SK-N-SH treated with all-trans-retinoic acid at 6 μM for 48 hours (cell line): ENCODE measurements at regions not wholly inside any gene's neighbourhood (a gene's known extent, or its start where the extent isn't known, plus 50 kb on each side); places are given as distances from the start of the nearest gene placed in this dataset.

ENCODE experiments used
- CSDC2 ChIP-seq: fragments of 250-450 bp; sonication (Bioruptor Pico); IDR thresholded peaks from 2 replicates; pipeline ENCODE4 v1.5.0; 2020; ENCODE audit warnings: mild to moderate bottlenecking, moderate library complexity
- ESRRG ChIP-seq: fragments of 250-450 bp; sonication (Bioruptor Pico); IDR thresholded peaks from 2 replicates; pipeline ENCODE4 v1.6.1; 2021; ENCODE audit warnings: mild to moderate bottlenecking
- ISL1 ChIP-seq: fragments of 250-450 bp; sonication (Bioruptor Pico); IDR thresholded peaks from 2 replicates; pipeline ENCODE4 v2.1.2; 2022; ENCODE audit warnings: mild to moderate bottlenecking, moderate library complexity
- ZFP30 ChIP-seq: fragments of 450-650 bp; formaldehyde crosslinking; IDR thresholded peaks from 2 replicates; pipeline ENCODE4 v1.5.0; 2022; ENCODE audit warnings: mild to moderate bottlenecking, moderate library complexity
- TF ChIP-seq, protein P1 (sequence below): fragments of 250-450 bp; sonication (Bioruptor Pico); IDR thresholded peaks from 2 replicates; pipeline ENCODE4 v1.8.0; 2020; ENCODE audit warnings: mild to moderate bottlenecking, moderate library complexity, borderline replicate concordance
- TF ChIP-seq, protein P2 (sequence below): fragments of 250-450 bp; sonication (Bioruptor Pico); IDR thresholded peaks from 2 replicates; pipeline ENCODE4 v1.8.0; 2021; ENCODE audit warnings: low read depth, mild to moderate bottlenecking, moderate library complexity, borderline replicate concordance
- TF ChIP-seq, protein P3 (sequence below): fragments of 250-450 bp; sonication (Bioruptor Pico); IDR thresholded peaks from 2 replicates; pipeline ENCODE4 v1.5.1; 2020; ENCODE audit warnings: low read depth, mild to moderate bottlenecking, moderate library complexity

GRCh38 chr4:157459785-157460184 is 239.3 kb downstream of the GRIA2 start:
- TF ChIP-seq ISL1 = no peak
- no peak for TF ChIP-seq CSDC2 (CRISPR knock-in tag)
- TF ChIP-seq, protein P1, sequence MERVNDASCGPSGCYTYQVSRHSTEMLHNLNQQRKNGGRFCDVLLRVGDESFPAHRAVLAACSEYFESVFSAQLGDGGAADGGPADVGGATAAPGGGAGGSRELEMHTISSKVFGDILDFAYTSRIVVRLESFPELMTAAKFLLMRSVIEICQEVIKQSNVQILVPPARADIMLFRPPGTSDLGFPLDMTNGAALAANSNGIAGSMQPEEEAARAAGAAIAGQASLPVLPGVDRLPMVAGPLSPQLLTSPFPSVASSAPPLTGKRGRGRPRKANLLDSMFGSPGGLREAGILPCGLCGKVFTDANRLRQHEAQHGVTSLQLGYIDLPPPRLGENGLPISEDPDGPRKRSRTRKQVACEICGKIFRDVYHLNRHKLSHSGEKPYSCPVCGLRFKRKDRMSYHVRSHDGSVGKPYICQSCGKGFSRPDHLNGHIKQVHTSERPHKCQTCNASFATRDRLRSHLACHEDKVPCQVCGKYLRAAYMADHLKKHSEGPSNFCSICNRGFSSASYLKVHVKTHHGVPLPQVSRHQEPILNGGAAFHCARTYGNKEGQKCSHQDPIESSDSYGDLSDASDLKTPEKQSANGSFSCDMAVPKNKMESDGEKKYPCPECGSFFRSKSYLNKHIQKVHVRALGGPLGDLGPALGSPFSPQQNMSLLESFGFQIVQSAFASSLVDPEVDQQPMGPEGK = no peak
- TF ChIP-seq, protein P2, sequence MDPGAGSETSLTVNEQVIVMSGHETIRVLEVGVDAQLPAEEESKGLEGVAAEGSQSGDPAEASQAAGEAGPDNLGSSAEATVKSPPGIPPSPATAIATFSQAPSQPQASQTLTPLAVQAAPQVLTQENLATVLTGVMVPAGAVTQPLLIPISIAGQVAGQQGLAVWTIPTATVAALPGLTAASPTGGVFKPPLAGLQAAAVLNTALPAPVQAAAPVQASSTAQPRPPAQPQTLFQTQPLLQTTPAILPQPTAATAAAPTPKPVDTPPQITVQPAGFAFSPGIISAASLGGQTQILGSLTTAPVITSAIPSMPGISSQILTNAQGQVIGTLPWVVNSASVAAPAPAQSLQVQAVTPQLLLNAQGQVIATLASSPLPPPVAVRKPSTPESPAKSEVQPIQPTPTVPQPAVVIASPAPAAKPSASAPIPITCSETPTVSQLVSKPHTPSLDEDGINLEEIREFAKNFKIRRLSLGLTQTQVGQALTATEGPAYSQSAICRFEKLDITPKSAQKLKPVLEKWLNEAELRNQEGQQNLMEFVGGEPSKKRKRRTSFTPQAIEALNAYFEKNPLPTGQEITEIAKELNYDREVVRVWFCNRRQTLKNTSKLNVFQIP (CRISPR knock-in tag) = no peak
- TF ChIP-seq ESRRG (CRISPR knock-in tag) = no peak
- TF ChIP-seq, protein P3, sequence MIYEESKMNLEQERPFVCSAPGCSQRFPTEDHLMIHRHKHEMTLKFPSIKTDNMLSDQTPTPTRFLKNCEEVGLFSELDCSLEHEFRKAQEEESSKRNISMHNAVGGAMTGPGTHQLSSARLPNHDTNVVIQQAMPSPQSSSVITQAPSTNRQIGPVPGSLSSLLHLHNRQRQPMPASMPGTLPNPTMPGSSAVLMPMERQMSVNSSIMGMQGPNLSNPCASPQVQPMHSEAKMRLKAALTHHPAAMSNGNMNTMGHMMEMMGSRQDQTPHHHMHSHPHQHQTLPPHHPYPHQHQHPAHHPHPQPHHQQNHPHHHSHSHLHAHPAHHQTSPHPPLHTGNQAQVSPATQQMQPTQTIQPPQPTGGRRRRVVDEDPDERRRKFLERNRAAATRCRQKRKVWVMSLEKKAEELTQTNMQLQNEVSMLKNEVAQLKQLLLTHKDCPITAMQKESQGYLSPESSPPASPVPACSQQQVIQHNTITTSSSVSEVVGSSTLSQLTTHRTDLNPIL (CRISPR knock-in tag) = no peak
- TF ChIP-seq ZFP30 (CRISPR knock-in tag) = no peak
